MM.1S (cell line): ENCODE measurements at regions not wholly inside any gene's neighbourhood (a gene's known extent, or its start where the extent isn't known, plus 50 kb on each side); places are given as distances from the start of the nearest gene placed in this dataset.

ENCODE experiments used
- CTCF ChIP-seq: fragments of 300-600 bp; sonication (generic); IDR thresholded peaks from 2 replicates; pipeline ENCODE4 v1.5.1; 2016; ENCODE audit warnings: antibody characterized with exemption, low read length, mixed read lengths
- EZH2phosphoT487 ChIP-seq: fragments of 300-600 bp; sonication (generic); IDR thresholded peaks from 2 replicates; pipeline ENCODE4 v1.6.1; 2018; ENCODE audit warnings: antibody characterized with exemption, low read length

- TF ChIP-seq CTCF (no peak), EZH2phosphoT487 (no peak)
These were observed 108.9 kb upstream of the PPP1R26 start for GRCh38 chr9:135370411-135371375.
